ENCODE measurements at regions not wholly inside any gene's neighbourhood (a gene's known extent, or its start where the extent isn't known, plus 50 kb on each side); places are given as distances from the start of the nearest gene placed in this dataset.
"Not testable (repeated sequence)": the region's sequence is repeated elsewhere in the genome, so short reads cannot be mapped to it uniquely, and the experiment has no call there.

GRCh38 chr6:102808944-102809505 lies 1415.5 kb downstream of the GRIK2 start:
- DNase-seq = not testable (repeated sequence)

- DNase-seq = no peak
These were observed 1405.5 kb downstream of the GRIK2 start for GRCh38 chr6:102799051-102799450.

- no peak for DNase-seq
These were observed 1405.1 kb downstream of the GRIK2 start for GRCh38 chr6:102798636-102799035.

- DNase-seq = no peak
These were observed 1400.2 kb downstream of the GRIK2 start for GRCh38 chr6:102793752-102794151.

GRCh38 chr6:102774326-102774725 lies 1380.8 kb downstream of the GRIK2 start:
- DNase-seq = no peak

GRCh38 chr6:102773636-102774035 lies 1380.1 kb downstream of the GRIK2 start:
- no peak for DNase-seq

- no peak for DNase-seq
These were observed 1373.5 kb downstream of the GRIK2 start for GRCh38 chr6:102766963-102767362.

- DNase-seq = no peak
These were observed 1370.8 kb downstream of the GRIK2 start for GRCh38 chr6:102764317-102764716.

- no peak for DNase-seq
These were observed 1370.4 kb downstream of the GRIK2 start for GRCh38 chr6:102763891-102764290.

- DNase-seq = no peak
These were observed 1368.4 kb downstream of the GRIK2 start for GRCh38 chr6:102761872-102762271.

- DNase-seq = no peak
These were observed 1365.9 kb downstream of the GRIK2 start for GRCh38 chr6:102759415-102759814.

- DNase-seq = not testable (repeated sequence)
These were observed 1365.0 kb downstream of the GRIK2 start for GRCh38 chr6:102758536-102758935.

GRCh38 chr6:102749210-102749971 lies 1355.9 kb downstream of the GRIK2 start:
- no peak for DNase-seq

- DNase-seq = no peak
These were observed 1353.4 kb downstream of the GRIK2 start for GRCh38 chr6:102746941-102747340.

GRCh38 chr6:102742754-102743356 lies 1349.3 kb downstream of the GRIK2 start:
- no peak for DNase-seq

- no peak for DNase-seq
These were observed 1348.5 kb downstream of the GRIK2 start for GRCh38 chr6:102742028-102742427.

GRCh38 chr6:102736941-102737368 lies 1343.4 kb downstream of the GRIK2 start:
- DNase-seq = no peak

- no peak for DNase-seq
These were observed 1339.4 kb downstream of the GRIK2 start for GRCh38 chr6:102732898-102733297.

- DNase-seq = not testable (repeated sequence)
These were observed 1328.6 kb downstream of the GRIK2 start for GRCh38 chr6:102722086-102722485.

- no peak for DNase-seq
These were observed 1324.4 kb downstream of the GRIK2 start for GRCh38 chr6:102717737-102718456.

GRCh38 chr6:102717252-102717651 lies 1323.7 kb downstream of the GRIK2 start:
- no peak for DNase-seq

GRCh38 chr6:102701019-102701418 lies 1307.5 kb downstream of the GRIK2 start:
- DNase-seq = no peak

- no peak for DNase-seq
These were observed 1293.0 kb downstream of the GRIK2 start for GRCh38 chr6:102686461-102686860.

- DNase-seq = no peak
These were observed 1286.9 kb downstream of the GRIK2 start for GRCh38 chr6:102680413-102680812.

All from CD4-positive, alpha-beta T cell treated with Interleukin-17A for 1 hour (primary cell).